ENCODE measurements at regions not wholly inside any gene's neighbourhood (a gene's known extent, or its start where the extent isn't known, plus 50 kb on each side); places are given as distances from the start of the nearest gene placed in this dataset.
"Not testable (repeated sequence)": the region's sequence is repeated elsewhere in the genome, so short reads cannot be mapped to it uniquely, and the experiment has no call there.

- H3K27ac ChIP-seq (ENCODE audit: low read length), result no peak overlapping the region
- no peaks in the 10 kb centered on the region for H3K36me3 ChIP-seq (ENCODE audit: control insufficient read depth in 1 of 2, insufficient read depth in 2 of 2, low read length in 2 of 2)
- H3K4me3 ChIP-seq (ENCODE audit: low read depth in 1 of 2, low read length in 2 of 2), result no peak overlapping the region
- H3K27me3 ChIP-seq (ENCODE audit: low read depth, low read length), result no peaks in the 10 kb centered on the region
- peaks cover 4 to 14% of the 10 kb centered on the region in 2 donors for H3K4me1 ChIP-seq (ENCODE audit: control insufficient read depth in 1 of 2, insufficient read depth in 2 of 2, low read length in 2 of 2)
- no peaks in the 10 kb centered on the region for H3K9me3 ChIP-seq (ENCODE audit: control insufficient read depth in 1 of 2, low read length in 2 of 2)
These were observed 135.3 kb upstream of the EPB41L4A start for GRCh38 chr5:112554101-112554977.

GRCh38 chr5:112555197-112555596, 136.1 kb upstream of the EPB41L4A start:
- no peak overlapping the region for H3K27ac ChIP-seq (ENCODE audit: low read length)

GRCh38 chr5:112555691-112556090, 136.6 kb upstream of the EPB41L4A start:
- Histone ChIP-seq H3K27ac (ENCODE audit: low read length) (no peak overlapping the region), H3K27me3 (ENCODE audit: low read depth, low read length) (no peaks in the 10 kb centered on the region), H3K9me3 (ENCODE audit: control insufficient read depth in 1 of 2, low read length in 2 of 2) (no peaks in the 10 kb centered on the region), H3K36me3 (ENCODE audit: control insufficient read depth in 1 of 2, insufficient read depth in 2 of 2, low read length in 2 of 2) (no peaks in the 10 kb centered on the region), H3K4me3 (ENCODE audit: low read depth in 1 of 2, low read length in 2 of 2) (no peak overlapping the region), H3K4me1 (ENCODE audit: control insufficient read depth in 1 of 2, insufficient read depth in 2 of 2, low read length in 2 of 2) (peaks cover 4 to 12% of the 10 kb centered on the region in 2 donors)

More at GRCh38 chr5:112555197-112555596, 136.1 kb upstream of the EPB41L4A start:
- Histone ChIP-seq H3K9me3 (ENCODE audit: control insufficient read depth in 1 of 2, low read length in 2 of 2) (no peaks in the 10 kb centered on the region), H3K27me3 (ENCODE audit: low read depth, low read length) (no peaks in the 10 kb centered on the region), H3K4me1 (ENCODE audit: control insufficient read depth in 1 of 2, insufficient read depth in 2 of 2, low read length in 2 of 2) (peaks cover 4 to 14% of the 10 kb centered on the region in 2 donors), H3K4me3 (ENCODE audit: low read depth in 1 of 2, low read length in 2 of 2) (no peak overlapping the region), H3K36me3 (ENCODE audit: control insufficient read depth in 1 of 2, insufficient read depth in 2 of 2, low read length in 2 of 2) (no peaks in the 10 kb centered on the region)

GRCh38 chr5:112559501-112559900, 140.4 kb upstream of the EPB41L4A start:
- not testable (repeated sequence) for H3K27ac ChIP-seq (ENCODE audit: low read length); H3K9me3 ChIP-seq (ENCODE audit: control insufficient read depth in 1 of 2, low read length in 2 of 2); H3K4me1 ChIP-seq (ENCODE audit: control insufficient read depth in 1 of 2, insufficient read depth in 2 of 2, low read length in 2 of 2); H3K27me3 ChIP-seq (ENCODE audit: low read depth, low read length); H3K4me3 ChIP-seq (ENCODE audit: low read depth in 1 of 2, low read length in 2 of 2); H3K36me3 ChIP-seq (ENCODE audit: control insufficient read depth in 1 of 2, insufficient read depth in 2 of 2, low read length in 2 of 2)

GRCh38 chr5:112560371-112560770, 141.3 kb upstream of the EPB41L4A start:
- Histone ChIP-seq H3K4me3 (ENCODE audit: low read depth in 1 of 2, low read length in 2 of 2) (no peak overlapping the region), H3K27ac (ENCODE audit: low read length) (no peak overlapping the region), H3K36me3 (ENCODE audit: control insufficient read depth in 1 of 2, insufficient read depth in 2 of 2, low read length in 2 of 2) (no peaks in the 10 kb centered on the region), H3K4me1 (ENCODE audit: control insufficient read depth in 1 of 2, insufficient read depth in 2 of 2, low read length in 2 of 2) (no peaks in the 10 kb centered on the region), H3K9me3 (ENCODE audit: control insufficient read depth in 1 of 2, low read length in 2 of 2) (no peaks in the 10 kb centered on the region), H3K27me3 (ENCODE audit: low read depth, low read length) (no peaks in the 10 kb centered on the region)

GRCh38 chr5:112563169-112563826, 144.2 kb upstream of the EPB41L4A start:
- no peaks in the 10 kb centered on the region for H3K4me1 ChIP-seq (ENCODE audit: control insufficient read depth in 1 of 2, insufficient read depth in 2 of 2, low read length in 2 of 2)
- no peaks in the 10 kb centered on the region for H3K36me3 ChIP-seq (ENCODE audit: control insufficient read depth in 1 of 2, insufficient read depth in 2 of 2, low read length in 2 of 2)
- no peaks in the 10 kb centered on the region for H3K9me3 ChIP-seq (ENCODE audit: control insufficient read depth in 1 of 2, low read length in 2 of 2)
- no peak overlapping the region for H3K27ac ChIP-seq (ENCODE audit: low read length)
- H3K27me3 ChIP-seq (ENCODE audit: low read depth, low read length), result no peaks in the 10 kb centered on the region
- no peak overlapping the region for H3K4me3 ChIP-seq (ENCODE audit: low read depth in 1 of 2, low read length in 2 of 2)

GRCh38 chr5:112566251-112566650, 147.2 kb upstream of the EPB41L4A start:
- Histone ChIP-seq H3K36me3 (ENCODE audit: control insufficient read depth in 1 of 2, insufficient read depth in 2 of 2, low read length in 2 of 2) (no peaks in the 10 kb centered on the region), H3K27me3 (ENCODE audit: low read depth, low read length) (no peaks in the 10 kb centered on the region), H3K4me3 (ENCODE audit: low read depth in 1 of 2, low read length in 2 of 2) (no peak overlapping the region), H3K9me3 (ENCODE audit: control insufficient read depth in 1 of 2, low read length in 2 of 2) (no peaks in the 10 kb centered on the region), H3K27ac (ENCODE audit: low read length) (no peak overlapping the region), H3K4me1 (ENCODE audit: control insufficient read depth in 1 of 2, insufficient read depth in 2 of 2, low read length in 2 of 2) (no peaks in the 10 kb centered on the region)

GRCh38 chr5:112569596-112569995, 150.5 kb upstream of the EPB41L4A start:
- Histone ChIP-seq H3K27me3 (ENCODE audit: low read depth, low read length) (no peaks in the 10 kb centered on the region), H3K36me3 (ENCODE audit: control insufficient read depth in 1 of 2, insufficient read depth in 2 of 2, low read length in 2 of 2) (no peaks in the 10 kb centered on the region), H3K4me3 (ENCODE audit: low read depth in 1 of 2, low read length in 2 of 2) (no peak overlapping the region), H3K9me3 (ENCODE audit: control insufficient read depth in 1 of 2, low read length in 2 of 2) (no peaks in the 10 kb centered on the region), H3K27ac (ENCODE audit: low read length) (no peak overlapping the region), H3K4me1 (ENCODE audit: control insufficient read depth in 1 of 2, insufficient read depth in 2 of 2, low read length in 2 of 2) (no peaks in the 10 kb centered on the region)

GRCh38 chr5:112570708-112571444, 151.8 kb upstream of the EPB41L4A start:
- H3K27me3 ChIP-seq (ENCODE audit: low read depth, low read length), result no peaks in the 10 kb centered on the region
- no peaks in the 10 kb centered on the region for H3K9me3 ChIP-seq (ENCODE audit: control insufficient read depth in 1 of 2, low read length in 2 of 2)
- H3K4me1 ChIP-seq (ENCODE audit: control insufficient read depth in 1 of 2, insufficient read depth in 2 of 2, low read length in 2 of 2), result no peaks in the 10 kb centered on the region
- H3K27ac ChIP-seq (ENCODE audit: low read length), result no peak overlapping the region
- H3K36me3 ChIP-seq (ENCODE audit: control insufficient read depth in 1 of 2, insufficient read depth in 2 of 2, low read length in 2 of 2), result no peaks in the 10 kb centered on the region
- no peak overlapping the region for H3K4me3 ChIP-seq (ENCODE audit: low read depth in 1 of 2, low read length in 2 of 2)

- Histone ChIP-seq H3K9me3 (ENCODE audit: control insufficient read depth in 1 of 2, low read length in 2 of 2) (no peaks in the 10 kb centered on the region), H3K4me3 (ENCODE audit: low read depth in 1 of 2, low read length in 2 of 2) (no peak overlapping the region), H3K27ac (ENCODE audit: low read length) (no peak overlapping the region), H3K27me3 (ENCODE audit: low read depth, low read length) (no peaks in the 10 kb centered on the region), H3K36me3 (ENCODE audit: control insufficient read depth in 1 of 2, insufficient read depth in 2 of 2, low read length in 2 of 2) (no peaks in the 10 kb centered on the region), H3K4me1 (ENCODE audit: control insufficient read depth in 1 of 2, insufficient read depth in 2 of 2, low read length in 2 of 2) (peaks cover 0 to 6% of the 10 kb centered on the region in 2 donors)
These were observed 154.4 kb upstream of the EPB41L4A start for GRCh38 chr5:112573441-112573840.

GRCh38 chr5:112574536-112574935, 155.5 kb upstream of the EPB41L4A start:
- Histone ChIP-seq H3K36me3 (ENCODE audit: control insufficient read depth in 1 of 2, insufficient read depth in 2 of 2, low read length in 2 of 2) (no peaks in the 10 kb centered on the region), H3K9me3 (ENCODE audit: control insufficient read depth in 1 of 2, low read length in 2 of 2) (no peaks in the 10 kb centered on the region), H3K4me3 (ENCODE audit: low read depth in 1 of 2, low read length in 2 of 2) (no peak overlapping the region), H3K27ac (ENCODE audit: low read length) (no peak overlapping the region), H3K4me1 (ENCODE audit: control insufficient read depth in 1 of 2, insufficient read depth in 2 of 2, low read length in 2 of 2) (peaks cover 0 to 6% of the 10 kb centered on the region in 2 donors), H3K27me3 (ENCODE audit: low read depth, low read length) (no peaks in the 10 kb centered on the region)
